AG04449 (cell line): ENCODE measurements at regions not wholly inside any gene's neighbourhood (a gene's known extent, or its start where the extent isn't known, plus 50 kb on each side); places are given as distances from the start of the nearest gene placed in this dataset.

ENCODE experiments used
- CTCF ChIA-PET: fragments of 350-600 bp; formaldehyde crosslinking; extraction: SDS; loops from one replicate; lab custom pipeline; 2021; ENCODE audit warnings: antibody characterized with exemption; lab: Yijun Ruan, JAX
- POLR2A ChIA-PET: fragments of 400-600, 350-600 bp; formaldehyde crosslinking; extraction: SDS; loops from one replicate; lab custom pipeline; 2020; ENCODE audit warnings: antibody characterized with exemption, inconsistent platforms; lab: Yijun Ruan, JAX
- DNase-seq: peaks from one replicate; pipeline ENCODE4 v3.0.0-alpha.2; 2010; ENCODE audit warnings: low read depth, low spot score
- H3K4me3 ChIP-seq: 2 replicates; pipeline ENCODE4 v1.5.1; 2011; ENCODE audit warnings: low read depth, mild to moderate bottlenecking, control low read depth, low read length
- CTCF ChIP-seq: IDR thresholded peaks from one replicate; pipeline ENCODE4 v1.5.1; 2011; ENCODE audit warnings: mild to moderate bottlenecking, moderate library complexity, low read length, control low read depth, inconsistent platforms; ENCODE audit not compliant: insufficient read depth; ENCODE audit errors: missing control alignments

GRCh38 chr16:81166417-81167300, 70.5 kb upstream of the GCSH start:
- ChIA-PET POLR2A (no interaction called here), CTCF (no interaction called here)
- no peak for TF ChIP-seq CTCF
- no peak for DNase-seq
- no peak overlapping the region for H3K4me3 ChIP-seq

GRCh38 chr16:81165411-81166097, 69.4 kb upstream of the GCSH start:
- no peak overlapping the region for H3K4me3 ChIP-seq
- POLR2A ChIA-PET: no interaction called here
- DNase-seq: no peak
- CTCF ChIA-PET: interaction anchor here (0.6 kb wide), 1 partner anchor 202 kb away, joined by 3 read pairs; no protein-coding TSS in a partner anchor
- TF ChIP-seq CTCF: no peak

- no peak for TF ChIP-seq CTCF
- ChIA-PET POLR2A (no interaction called here), CTCF (interaction anchor here (0.6 kb wide), 1 partner anchor 202 kb away, joined by 3 read pairs; no protein-coding TSS in a partner anchor)
- no peak overlapping the region for H3K4me3 ChIP-seq
- DNase-seq: no peak
These were observed 68.8 kb upstream of the GCSH start for GRCh38 chr16:81164958-81165357.

GRCh38 chr16:81164481-81164880, 68.3 kb upstream of the GCSH start:
- ChIA-PET CTCF (interaction anchor here (0.6 kb wide), 1 partner anchor 203 kb away, joined by 3 read pairs; no protein-coding TSS in a partner anchor), POLR2A (no interaction called here)
- DNase-seq: no peak
- no peak for TF ChIP-seq CTCF
- no peak overlapping the region for H3K4me3 ChIP-seq

- no peak for TF ChIP-seq CTCF
- ChIA-PET CTCF (no interaction called here), POLR2A (no interaction called here)
- no peak for DNase-seq
- no peak overlapping the region for H3K4me3 ChIP-seq
These were observed 67.5 kb upstream of the GCSH start for GRCh38 chr16:81163671-81164070.

- DNase-seq: no peak
- POLR2A ChIA-PET: no interaction called here
- H3K4me3 ChIP-seq: no peak overlapping the region
- TF ChIP-seq CTCF: no peak
- CTCF ChIA-PET: no interaction called here
These were observed 62.8 kb upstream of the GCSH start for GRCh38 chr16:81158964-81159363.
